Ureter (tissue), 1 donor: ENCODE measurements at regions not wholly inside any gene's neighbourhood (a gene's known extent, or its start where the extent isn't known, plus 50 kb on each side); places are given as distances from the start of the nearest gene placed in this dataset.
A peak's percentile ranks its signal among the peaks of the same experiment; 100 is the strongest.

Experiments
- DNase-seq: peaks from one replicate; pipeline ENCODE4 v3.0.0-alpha.2; 2020; ENCODE audit warnings: low spot score
- donor health status: DM: yes; HTN: yes; CAD: no.

GRCh38 chr9:28203036-28203435 lies 629.8 kb upstream of the C9orf72 start:
- no peak for DNase-seq

GRCh38 chr9:28206280-28206679 lies 633.0 kb upstream of the C9orf72 start:
- no peak for DNase-seq

- DNase-seq = no peak
Observed at GRCh38 chr9:28207657-28208056, 634.4 kb upstream of the C9orf72 start.

GRCh38 chr9:28209130-28209529 lies 635.8 kb upstream of the C9orf72 start:
- no peak for DNase-seq

- DNase-seq = no peak
Observed at GRCh38 chr9:28212979-28213378, 639.7 kb upstream of the C9orf72 start.

- DNase-seq = no peak
Observed at GRCh38 chr9:28215536-28216299, 642.4 kb upstream of the C9orf72 start.

- no peak for DNase-seq
Observed at GRCh38 chr9:28232686-28233085, 659.4 kb upstream of the C9orf72 start.

- DNase-seq = no peak
Observed at GRCh38 chr9:28234133-28234893, 661.0 kb upstream of the C9orf72 start.

GRCh38 chr9:28234894-28235277 lies 661.6 kb upstream of the C9orf72 start:
- DNase-seq = no peak

GRCh38 chr9:28249424-28249823 lies 676.1 kb upstream of the C9orf72 start:
- DNase-seq = no peak

- no peak for DNase-seq
Observed at GRCh38 chr9:28255174-28255573, 681.9 kb upstream of the C9orf72 start.

GRCh38 chr9:28260330-28260729 lies 687.0 kb upstream of the C9orf72 start:
- no peak for DNase-seq

GRCh38 chr9:28264368-28264767 lies 691.1 kb upstream of the C9orf72 start:
- DNase-seq = no peak

GRCh38 chr9:28267351-28267750 lies 694.1 kb upstream of the C9orf72 start:
- no peak for DNase-seq

- DNase-seq = peak; percentile 41
Observed at GRCh38 chr9:28270156-28270555, 696.9 kb upstream of the C9orf72 start.

GRCh38 chr9:28272127-28272526 lies 698.8 kb upstream of the C9orf72 start:
- no peak for DNase-seq

- no peak for DNase-seq
Observed at GRCh38 chr9:28287455-28287854, 714.2 kb upstream of the C9orf72 start.

GRCh38 chr9:28289746-28290145 lies 716.5 kb upstream of the C9orf72 start:
- DNase-seq = no peak

- no peak for DNase-seq
Observed at GRCh38 chr9:28293369-28294090, 720.2 kb upstream of the C9orf72 start.

GRCh38 chr9:28301281-28301680 lies 728.0 kb upstream of the C9orf72 start:
- no peak for DNase-seq

- DNase-seq = no peak
Observed at GRCh38 chr9:28317745-28318144, 744.5 kb upstream of the C9orf72 start.

- no peak for DNase-seq
Observed at GRCh38 chr9:28318515-28318914, 745.2 kb upstream of the C9orf72 start.

GRCh38 chr9:28319981-28320380 lies 746.7 kb upstream of the C9orf72 start:
- DNase-seq = no peak
